H1 (cell line): ENCODE measurements at regions not wholly inside any gene's neighbourhood (a gene's known extent, or its start where the extent isn't known, plus 50 kb on each side); places are given as distances from the start of the nearest gene placed in this dataset.

Experiments used
- POU5F1 ChIP-seq: IDR thresholded peaks from 2 replicates; pipeline ENCODE4 v1.6.1; 2011; ENCODE audit warnings: low read depth, mild to moderate bottlenecking, low read length, moderate library complexity
- SP1 ChIP-seq: IDR thresholded peaks from 2 replicates; pipeline ENCODE4 v1.6.1; 2011; ENCODE audit warnings: low read depth, low read length
- USF2 ChIP-seq: IDR thresholded peaks from 2 replicates; pipeline ENCODE4 v1.6.1; 2011; ENCODE audit warnings: low read length, improper control_type of control experiment

- TF ChIP-seq USF2 = no peak
- TF ChIP-seq POU5F1 = no peak
- TF ChIP-seq SP1 = no peak
Measured at GRCh38 chr14:101150039-101150610, 246.6 kb upstream of the RTL1 start (continued).
